ENCODE measurements at regions not wholly inside any gene's neighbourhood (a gene's known extent, or its start where the extent isn't known, plus 50 kb on each side); places are given as distances from the start of the nearest gene placed in this dataset.

DNA sequence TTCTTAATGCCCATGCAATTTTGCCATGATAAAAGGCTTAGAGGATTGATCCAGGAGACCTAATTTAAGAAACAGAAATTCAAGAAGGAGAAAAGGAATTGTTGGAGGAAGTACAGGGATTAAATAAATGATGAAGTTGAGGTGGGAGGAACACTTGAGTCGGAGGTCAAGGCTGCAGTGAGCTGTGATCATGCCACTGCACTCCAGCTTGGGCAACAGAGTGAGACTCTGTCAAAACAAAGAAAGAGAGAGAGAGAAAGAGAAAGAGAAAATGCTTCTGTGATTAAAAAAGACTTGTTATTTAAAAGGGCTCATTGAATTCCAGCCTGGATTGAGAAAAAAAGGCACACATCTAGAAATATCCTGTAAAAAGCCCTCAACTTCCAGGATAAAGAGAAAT lies 123.2 kb downstream of the B3GNT2 start:
- DNase-seq (ENCODE audit: low read depth, low spot score) = no peak
- peaks cover 7% of the 10 kb centered on the region for H3K27me3 ChIP-seq (ENCODE audit: control insufficient read depth, insufficient read depth, low read length)
- CTCF ChIA-PET = no interaction called here
- no peak overlapping the region for H3K4me3 ChIP-seq (ENCODE audit: low read depth, low read length)
- TF ChIP-seq, protein P1, sequence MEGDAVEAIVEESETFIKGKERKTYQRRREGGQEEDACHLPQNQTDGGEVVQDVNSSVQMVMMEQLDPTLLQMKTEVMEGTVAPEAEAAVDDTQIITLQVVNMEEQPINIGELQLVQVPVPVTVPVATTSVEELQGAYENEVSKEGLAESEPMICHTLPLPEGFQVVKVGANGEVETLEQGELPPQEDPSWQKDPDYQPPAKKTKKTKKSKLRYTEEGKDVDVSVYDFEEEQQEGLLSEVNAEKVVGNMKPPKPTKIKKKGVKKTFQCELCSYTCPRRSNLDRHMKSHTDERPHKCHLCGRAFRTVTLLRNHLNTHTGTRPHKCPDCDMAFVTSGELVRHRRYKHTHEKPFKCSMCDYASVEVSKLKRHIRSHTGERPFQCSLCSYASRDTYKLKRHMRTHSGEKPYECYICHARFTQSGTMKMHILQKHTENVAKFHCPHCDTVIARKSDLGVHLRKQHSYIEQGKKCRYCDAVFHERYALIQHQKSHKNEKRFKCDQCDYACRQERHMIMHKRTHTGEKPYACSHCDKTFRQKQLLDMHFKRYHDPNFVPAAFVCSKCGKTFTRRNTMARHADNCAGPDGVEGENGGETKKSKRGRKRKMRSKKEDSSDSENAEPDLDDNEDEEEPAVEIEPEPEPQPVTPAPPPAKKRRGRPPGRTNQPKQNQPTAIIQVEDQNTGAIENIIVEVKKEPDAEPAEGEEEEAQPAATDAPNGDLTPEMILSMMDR (IDR thresholded peaks at IDR 0.05; ENCODE audit: low read depth, low read length) = no peak
- no peaks in the 10 kb centered on the region for H3K9me3 ChIP-seq (ENCODE audit: control insufficient read depth, insufficient read depth, low read length)
- H3K27ac ChIP-seq (ENCODE audit: low read depth, low read length) = no peak overlapping the region
- POLR2A ChIA-PET = no interaction called here

DNA sequence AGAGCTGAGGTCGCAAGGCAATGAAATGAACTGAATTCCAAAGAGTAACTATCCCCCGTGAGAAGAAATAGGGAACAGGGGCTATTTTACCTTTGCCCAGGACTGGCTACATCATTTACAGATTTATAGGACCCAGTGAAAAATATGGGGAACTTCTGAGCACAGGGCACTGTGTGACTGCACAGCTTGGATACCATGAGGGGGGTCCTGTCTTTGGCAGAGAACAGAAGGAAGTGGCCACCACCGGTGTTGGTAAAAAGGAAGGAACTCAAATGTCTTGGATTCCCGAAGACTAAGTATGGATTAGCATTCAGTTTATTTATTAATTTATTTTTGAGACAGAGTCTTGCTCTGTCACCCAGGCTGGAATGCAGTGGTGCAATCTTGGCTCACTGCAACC lies 119.6 kb downstream of the B3GNT2 start:
- DNase-seq (ENCODE audit: low read depth, low spot score) = no peak

DNA sequence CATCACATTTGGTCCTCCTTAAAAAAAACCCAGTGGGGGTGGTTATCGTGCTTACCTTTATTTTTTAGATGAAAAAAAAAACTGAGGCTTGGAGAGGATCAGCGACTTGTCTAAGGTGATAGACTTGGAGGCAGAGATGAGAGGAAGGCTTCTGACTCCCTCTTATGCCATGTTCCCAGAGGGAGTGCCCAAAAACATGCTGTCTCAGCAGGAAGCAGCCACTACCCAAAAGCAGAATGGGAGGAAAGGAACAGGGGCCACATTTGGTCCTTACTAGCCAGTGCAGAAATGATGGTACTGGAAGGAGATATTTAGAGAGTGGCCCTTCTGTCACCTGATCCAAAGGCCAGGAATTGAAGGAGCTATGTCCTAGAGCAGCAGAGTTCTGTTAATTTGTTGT lies 118.4 kb downstream of the B3GNT2 start:
- TF ChIP-seq, protein P1 (IDR thresholded peaks at IDR 0.05; ENCODE audit: low read depth, low read length) = no peak
- no peak for DNase-seq (ENCODE audit: low read depth, low spot score)
- no peak overlapping the region for H3K4me3 ChIP-seq (ENCODE audit: low read depth, low read length)
- CTCF ChIA-PET = interaction anchor here (0.6 kb wide), 2 partner anchors 26 to 129 kb away, joined by 3 to 7 read pairs; no protein-coding TSS in a partner anchor
- H3K27me3 ChIP-seq (ENCODE audit: control insufficient read depth, insufficient read depth, low read length) = peaks cover 4% of the 10 kb centered on the region
- no peak overlapping the region for H3K27ac ChIP-seq (ENCODE audit: low read depth, low read length)
- POLR2A ChIA-PET = no interaction called here
- no peaks in the 10 kb centered on the region for H3K9me3 ChIP-seq (ENCODE audit: control insufficient read depth, insufficient read depth, low read length)

More for the DNA sequence above, 119.6 kb downstream of the B3GNT2 start:
- TF ChIP-seq, protein P1 (IDR thresholded peaks at IDR 0.05; ENCODE audit: low read depth, low read length) = no peak
- Histone ChIP-seq H3K27me3 (ENCODE audit: control insufficient read depth, insufficient read depth, low read length) (peaks cover 4% of the 10 kb centered on the region), H3K27ac (ENCODE audit: low read depth, low read length) (no peak overlapping the region), H3K9me3 (ENCODE audit: control insufficient read depth, insufficient read depth, low read length) (no peaks in the 10 kb centered on the region), H3K4me3 (ENCODE audit: low read depth, low read length) (no peak overlapping the region)
- POLR2A ChIA-PET = no interaction called here
- CTCF ChIA-PET = no interaction called here

GRCh38 chr2:62313449-62314227 lies 117.7 kb downstream of the B3GNT2 start:
- CTCF ChIA-PET = interaction anchor here (0.6 kb wide), 2 partner anchors 26 to 130 kb away, joined by 3 to 7 read pairs; no protein-coding TSS in a partner anchor
- POLR2A ChIA-PET = no interaction called here
- H3K27ac ChIP-seq (ENCODE audit: low read depth, low read length) = no peak overlapping the region
- no peak overlapping the region for H3K4me3 ChIP-seq (ENCODE audit: low read depth, low read length)
- no peaks in the 10 kb centered on the region for H3K9me3 ChIP-seq (ENCODE audit: control insufficient read depth, insufficient read depth, low read length)
- DNase-seq (ENCODE audit: low read depth, low spot score) = no peak
- TF ChIP-seq, protein P1 (IDR thresholded peaks at IDR 0.05; ENCODE audit: low read depth, low read length) = no peak
- H3K27me3 ChIP-seq (ENCODE audit: control insufficient read depth, insufficient read depth, low read length) = no peaks in the 10 kb centered on the region

DNA sequence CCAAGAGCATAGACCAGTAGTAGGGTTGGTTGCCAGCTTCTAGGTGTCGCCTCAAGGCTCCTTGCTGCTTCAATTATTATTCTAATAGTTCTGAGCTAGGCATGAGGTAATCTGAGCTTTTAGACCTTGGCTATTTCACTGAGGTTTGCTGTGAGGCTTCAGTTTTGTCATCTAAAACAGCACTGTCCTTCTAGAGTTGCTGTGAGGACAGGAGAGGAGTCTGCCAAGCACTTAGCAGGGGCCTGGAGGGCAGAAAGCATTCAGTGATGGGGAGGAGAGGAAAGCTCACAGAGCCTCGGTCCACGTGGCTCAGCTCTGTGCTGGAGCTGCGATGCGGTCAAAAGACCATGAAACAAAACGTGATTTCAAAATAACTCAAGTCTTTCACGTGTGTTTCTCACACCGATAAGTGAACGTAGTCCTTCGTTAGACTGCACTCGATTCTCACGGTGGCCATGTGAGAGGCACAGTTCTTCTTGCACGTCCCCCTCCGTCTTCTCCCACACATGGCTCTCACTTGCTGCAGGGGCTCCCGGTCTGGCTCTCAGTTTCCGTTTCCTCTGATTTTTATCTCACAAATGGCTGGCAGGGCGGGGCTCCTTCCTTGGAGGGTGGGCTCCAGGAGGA lies 113.7 kb downstream of the B3GNT2 start:
- peaks cover 2% of the 10 kb centered on the region for H3K27me3 ChIP-seq (ENCODE audit: control insufficient read depth, insufficient read depth, low read length)
- no peak overlapping the region for H3K27ac ChIP-seq (ENCODE audit: low read depth, low read length)
- H3K9me3 ChIP-seq (ENCODE audit: control insufficient read depth, insufficient read depth, low read length) = no peaks in the 10 kb centered on the region
- DNase-seq (ENCODE audit: low read depth, low spot score) = no peak
- CTCF ChIA-PET = interaction anchor here (1.3 kb wide), 1 partner anchor 10 kb away, joined by 3 read pairs; no protein-coding TSS in a partner anchor
- POLR2A ChIA-PET = no interaction called here
- no peak overlapping the region for H3K4me3 ChIP-seq (ENCODE audit: low read depth, low read length)
- TF ChIP-seq, protein P1 (IDR thresholded peaks at IDR 0.05; ENCODE audit: low read depth, low read length) = no peak

Measured in AG04450 (cell line).